ENCODE measurements at regions not wholly inside any gene's neighbourhood (a gene's known extent, or its start where the extent isn't known, plus 50 kb on each side); places are given as distances from the start of the nearest gene placed in this dataset.

DNA sequence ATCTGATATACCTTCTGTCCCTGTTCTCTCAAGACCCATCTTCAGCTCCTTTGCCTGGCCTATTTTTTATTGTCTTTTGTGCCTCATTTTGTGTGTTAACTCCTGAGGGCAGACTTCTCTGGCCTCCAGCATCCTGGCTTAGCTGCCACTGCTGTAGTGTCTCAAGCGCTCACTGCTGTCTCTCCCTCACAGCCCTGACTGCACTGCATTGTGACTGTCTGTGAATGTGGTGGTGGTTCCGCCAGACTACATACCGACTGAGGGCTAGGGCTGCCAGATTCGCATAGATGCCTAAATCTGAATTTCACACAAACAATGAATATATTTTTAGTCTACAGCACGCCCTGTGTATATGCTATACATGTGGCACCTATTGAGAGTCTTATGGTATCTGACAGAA lies 1088.9 kb upstream of the TMEM132C start:
- no peaks in the 10 kb centered on the region for H3K4me1 Mint-ChIP-seq (ENCODE audit: low read depth)

DNA sequence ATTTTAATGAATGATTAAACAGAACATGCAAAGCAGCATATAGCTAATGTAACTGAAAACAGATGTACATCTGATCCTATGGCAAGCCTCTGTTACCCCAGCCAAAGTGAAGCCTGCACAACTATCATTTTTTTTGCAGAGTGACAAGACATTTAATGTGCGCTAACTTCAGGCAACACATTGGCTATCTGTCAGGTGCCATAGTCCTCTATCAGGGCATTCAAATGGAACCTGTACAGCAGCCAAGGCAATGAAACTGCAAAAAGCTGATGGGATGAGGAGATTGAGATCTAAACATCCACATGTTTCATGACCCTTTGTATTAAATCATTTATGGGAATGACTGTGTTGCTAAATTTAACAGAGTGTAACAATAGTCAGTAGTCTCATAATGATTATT lies 1088.5 kb upstream of the TMEM132C start:
- Mint-ChIP-seq H3K27ac (no peak overlapping the region), H3K27me3 (peaks cover 2% of the 10 kb centered on the region), H3K4me1 (ENCODE audit: low read depth) (no peaks in the 10 kb centered on the region), H3K9me3 (ENCODE audit: low read depth) (peaks cover 8% of the 10 kb centered on the region), H3K36me3 (peaks cover 3% of the 10 kb centered on the region), H3K4me3 (no peak overlapping the region)

More for the DNA sequence above, 1088.9 kb upstream of the TMEM132C start:
- Mint-ChIP-seq H3K27me3 (peaks cover under 1% of the 10 kb centered on the region), H3K9me3 (ENCODE audit: low read depth) (peaks cover 8% of the 10 kb centered on the region), H3K27ac (no peak overlapping the region), H3K36me3 (peaks cover 3% of the 10 kb centered on the region), H3K4me3 (no peak overlapping the region)

DNA sequence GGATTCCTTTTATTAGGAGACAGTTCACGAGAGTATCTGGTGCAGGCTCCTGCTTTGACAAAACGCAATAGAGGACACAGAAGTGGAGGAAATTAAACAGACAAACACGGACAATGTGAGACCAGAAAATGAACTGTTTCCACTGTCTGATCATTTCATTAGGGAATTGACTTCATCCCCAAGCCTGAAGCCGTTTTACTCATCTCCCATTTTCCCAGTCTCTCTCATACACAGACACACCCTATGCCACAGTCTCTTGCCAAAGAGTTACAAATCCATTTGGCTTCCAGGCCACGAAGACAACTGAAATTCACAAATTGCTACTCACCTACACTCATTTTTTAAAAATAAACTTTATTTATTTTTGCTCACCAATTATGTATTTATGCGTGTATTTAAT lies 1087.8 kb upstream of the TMEM132C start:
- Mint-ChIP-seq H3K4me1 (ENCODE audit: low read depth) (no peaks in the 10 kb centered on the region), H3K9me3 (ENCODE audit: low read depth) (peaks cover 8% of the 10 kb centered on the region), H3K36me3 (peaks cover 3% of the 10 kb centered on the region), H3K4me3 (no peak overlapping the region), H3K27ac (no peak overlapping the region), H3K27me3 (peaks cover 2% of the 10 kb centered on the region)

DNA sequence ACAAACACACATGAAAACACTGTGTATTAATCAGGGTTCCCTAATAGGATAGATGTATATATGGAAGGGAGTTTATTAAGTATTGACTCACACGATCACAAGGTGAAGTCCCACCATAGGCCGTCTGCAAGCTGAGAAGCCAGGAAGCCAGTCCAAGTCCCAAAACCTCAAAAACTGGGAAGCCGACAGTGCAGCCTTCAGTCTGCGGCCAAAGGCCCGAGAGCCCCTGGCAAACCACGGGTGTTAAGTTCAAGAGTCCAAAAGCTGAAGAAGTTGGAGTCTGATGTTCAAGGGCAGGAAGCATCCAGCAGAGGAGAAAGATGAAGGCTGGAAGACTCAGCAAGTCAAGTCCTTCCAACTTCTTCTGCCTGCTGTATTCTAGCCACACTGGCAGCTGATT lies 1085.0 kb upstream of the TMEM132C start:
- peaks cover 4% of the 10 kb centered on the region for H3K9me3 Mint-ChIP-seq (ENCODE audit: low read depth)
- no peak overlapping the region for H3K27ac Mint-ChIP-seq
- H3K27me3 Mint-ChIP-seq: peaks cover 2% of the 10 kb centered on the region
- H3K4me3 Mint-ChIP-seq: no peak overlapping the region
- H3K4me1 Mint-ChIP-seq (ENCODE audit: low read depth): no peaks in the 10 kb centered on the region
- H3K36me3 Mint-ChIP-seq: peaks cover 3% of the 10 kb centered on the region

DNA sequence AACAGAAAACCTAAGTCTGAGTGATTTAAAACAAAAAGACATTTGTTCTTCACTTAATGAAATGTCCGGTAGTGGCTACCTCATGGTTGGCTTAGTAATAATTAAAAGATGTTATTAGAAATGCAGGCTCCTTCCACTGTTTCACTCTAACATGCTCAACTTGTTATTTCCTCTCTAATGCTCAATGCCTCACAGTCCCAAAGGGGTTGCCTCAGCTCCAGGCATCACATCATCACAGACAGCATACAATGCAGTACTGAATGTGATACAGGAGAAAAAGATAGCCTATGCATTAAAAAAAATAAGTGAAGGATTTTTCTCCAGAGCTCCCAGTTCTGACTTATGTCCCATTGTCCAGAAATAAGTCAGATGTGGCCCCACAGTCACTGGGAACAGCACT lies 1077.0 kb upstream of the TMEM132C start:
- no peaks in the 10 kb centered on the region for H3K36me3 Mint-ChIP-seq
- H3K4me3 Mint-ChIP-seq: no peak overlapping the region
- no peak overlapping the region for H3K27ac Mint-ChIP-seq
- H3K9me3 Mint-ChIP-seq (ENCODE audit: low read depth): no peaks in the 10 kb centered on the region
- peaks cover 3% of the 10 kb centered on the region for H3K27me3 Mint-ChIP-seq
- H3K4me1 Mint-ChIP-seq (ENCODE audit: low read depth): no peaks in the 10 kb centered on the region

DNA sequence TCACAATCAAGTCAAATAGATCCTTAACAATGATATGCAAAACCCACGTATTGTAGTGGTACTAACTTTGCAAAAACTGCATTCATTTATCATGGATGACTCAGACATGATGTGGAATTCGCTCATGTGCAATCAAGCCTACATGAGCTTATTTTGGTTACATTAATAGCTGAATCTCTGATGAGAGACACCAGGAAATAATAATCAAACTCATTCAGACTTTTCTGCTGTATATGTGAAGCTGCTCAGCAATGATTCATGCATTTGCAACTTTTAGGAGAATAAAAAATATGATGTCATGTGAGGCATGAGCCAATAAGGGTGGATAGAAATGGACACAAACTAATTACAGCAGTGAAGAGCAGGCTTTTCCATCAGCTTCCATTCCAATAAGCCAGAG lies 1075.8 kb upstream of the TMEM132C start:
- no peak overlapping the region for H3K27ac Mint-ChIP-seq
- H3K36me3 Mint-ChIP-seq: no peaks in the 10 kb centered on the region
- H3K27me3 Mint-ChIP-seq: peaks cover 4% of the 10 kb centered on the region
- no peak overlapping the region for H3K4me3 Mint-ChIP-seq
- no peaks in the 10 kb centered on the region for H3K4me1 Mint-ChIP-seq (ENCODE audit: low read depth)
- no peaks in the 10 kb centered on the region for H3K9me3 Mint-ChIP-seq (ENCODE audit: low read depth)

DNA sequence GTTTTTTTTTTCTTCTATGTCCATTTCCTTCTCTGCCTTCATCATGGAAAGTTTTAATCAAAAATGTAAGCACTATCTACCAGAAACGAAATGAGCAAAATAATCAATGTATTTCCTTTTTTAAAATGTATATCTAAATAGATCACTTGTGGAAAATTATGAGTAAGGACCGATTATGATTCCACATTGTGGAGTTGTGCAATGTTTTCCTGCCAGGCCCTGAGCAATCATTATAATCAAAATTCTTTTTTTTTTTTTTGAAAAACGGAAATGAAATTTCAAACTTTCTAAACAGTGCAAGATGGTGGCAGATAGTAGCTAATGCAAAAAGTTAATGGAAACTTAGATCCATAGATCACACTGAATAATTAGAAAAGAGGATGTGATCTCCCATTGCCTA lies 1074.6 kb upstream of the TMEM132C start:
- peaks cover 7% of the 10 kb centered on the region for H3K27me3 Mint-ChIP-seq

DNA sequence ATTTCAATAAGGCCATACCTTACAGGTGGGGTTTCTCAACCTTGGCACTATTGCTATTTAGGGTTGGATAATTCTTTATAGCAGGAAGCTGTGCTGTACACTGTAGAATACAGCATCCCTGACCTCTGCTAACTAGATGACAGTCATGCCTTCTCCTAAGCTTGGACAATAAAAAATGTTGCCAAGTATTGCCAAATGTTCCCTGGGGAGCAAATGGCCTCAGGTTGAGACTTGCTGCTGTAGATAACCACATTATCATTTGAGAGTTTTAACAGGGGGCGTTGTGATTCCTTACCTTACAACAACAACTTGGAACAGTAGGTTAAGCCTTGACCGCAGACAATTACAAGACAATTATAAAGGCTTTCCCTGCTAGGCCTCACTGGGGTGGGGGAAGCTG lies 1073.6 kb upstream of the TMEM132C start:
- H3K27me3 Mint-ChIP-seq: peaks cover 7% of the 10 kb centered on the region
- H3K36me3 Mint-ChIP-seq: no peaks in the 10 kb centered on the region
- H3K27ac Mint-ChIP-seq: no peak overlapping the region
- no peak overlapping the region for H3K4me3 Mint-ChIP-seq
- H3K9me3 Mint-ChIP-seq (ENCODE audit: low read depth): no peaks in the 10 kb centered on the region
- H3K4me1 Mint-ChIP-seq (ENCODE audit: low read depth): no peaks in the 10 kb centered on the region

More for the DNA sequence above, 1074.6 kb upstream of the TMEM132C start:
- Mint-ChIP-seq H3K27ac (no peak overlapping the region), H3K9me3 (ENCODE audit: low read depth) (no peaks in the 10 kb centered on the region), H3K4me1 (ENCODE audit: low read depth) (no peaks in the 10 kb centered on the region), H3K36me3 (no peaks in the 10 kb centered on the region), H3K4me3 (no peak overlapping the region)

DNA sequence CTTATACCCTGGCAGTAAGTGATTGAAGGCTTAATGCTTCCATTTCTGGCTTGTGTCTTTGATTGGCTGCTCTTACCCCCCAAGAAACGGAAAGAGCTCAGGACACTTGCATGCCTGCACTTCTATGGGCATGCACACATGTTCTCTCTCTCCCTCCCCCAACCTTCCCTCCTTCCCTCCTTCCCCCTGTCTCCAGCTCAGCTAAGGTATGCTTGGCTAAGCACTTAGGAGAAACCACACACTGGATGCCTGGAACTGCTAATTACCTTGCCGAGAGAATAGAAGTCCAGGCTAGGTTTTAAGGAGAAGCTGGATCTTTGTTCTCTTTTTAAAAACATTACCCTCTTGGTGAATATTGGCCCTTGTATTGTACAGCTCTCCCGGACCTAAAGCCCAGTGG lies 1072.8 kb upstream of the TMEM132C start:
- Mint-ChIP-seq H3K27me3 (peaks cover 7% of the 10 kb centered on the region), H3K9me3 (ENCODE audit: low read depth) (no peaks in the 10 kb centered on the region), H3K27ac (no peak overlapping the region), H3K36me3 (no peaks in the 10 kb centered on the region), H3K4me1 (ENCODE audit: low read depth) (no peaks in the 10 kb centered on the region), H3K4me3 (no peak overlapping the region)

DNA sequence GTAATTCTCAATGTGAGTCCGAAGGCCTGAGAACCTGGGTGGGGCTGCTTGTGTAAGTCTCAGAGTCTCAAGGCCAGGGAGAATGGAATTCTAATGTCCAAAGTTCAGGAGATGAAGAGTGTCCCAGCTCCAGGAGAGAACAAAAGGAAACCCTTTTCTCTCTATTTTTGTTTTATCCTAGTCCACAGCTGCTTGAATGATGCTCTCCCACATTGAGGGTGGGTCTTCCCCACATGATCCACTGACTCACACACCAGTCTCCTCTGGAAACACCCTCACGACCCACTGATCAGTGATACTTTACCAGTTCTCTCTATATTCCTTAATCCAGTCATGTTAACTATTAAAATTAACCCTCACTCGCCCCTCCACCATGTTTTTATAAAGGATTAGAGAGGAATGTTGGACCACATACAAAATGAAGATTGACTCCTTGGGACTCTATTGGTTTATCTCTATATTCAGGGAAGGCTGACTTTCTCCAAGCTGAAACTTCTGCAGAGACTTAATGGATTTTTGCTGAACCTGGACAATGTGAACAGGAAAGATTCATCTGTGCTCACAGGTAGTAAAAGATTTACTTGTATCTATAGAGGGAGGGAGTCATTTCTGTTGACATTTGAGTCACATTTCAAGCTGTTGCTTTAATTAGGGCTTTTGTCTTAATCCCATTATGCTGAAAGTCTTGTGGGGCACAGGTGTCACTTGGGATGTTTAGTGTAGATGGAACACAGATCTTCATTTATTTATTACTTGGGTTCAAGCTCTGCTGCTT lies 1061.0 kb upstream of the TMEM132C start:
- Mint-ChIP-seq H3K36me3 (no peaks in the 10 kb centered on the region), H3K4me3 (no peak overlapping the region), H3K4me1 (ENCODE audit: low read depth) (no peaks in the 10 kb centered on the region), H3K9me3 (ENCODE audit: low read depth) (no peaks in the 10 kb centered on the region), H3K27me3 (peaks cover 10% of the 10 kb centered on the region), H3K27ac (no peak overlapping the region)

DNA sequence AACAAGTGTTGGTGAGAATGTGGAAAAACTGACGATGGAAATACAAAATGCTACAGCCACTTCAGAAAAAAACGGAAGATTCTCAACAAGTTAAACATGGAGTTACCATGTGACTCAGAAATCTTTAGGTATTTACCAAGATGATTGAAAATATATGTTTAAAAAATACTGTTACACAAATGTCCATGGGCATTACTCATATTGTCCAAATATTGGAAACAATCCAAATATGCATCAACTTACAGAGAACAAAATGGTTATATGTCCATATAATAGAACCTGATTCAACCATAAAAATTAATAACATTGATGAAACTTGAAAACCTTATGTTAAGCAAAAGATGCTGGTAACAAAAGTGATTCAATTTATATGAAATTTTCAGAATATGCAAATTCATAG lies 1057.7 kb upstream of the TMEM132C start:
- Mint-ChIP-seq H3K36me3 (no peaks in the 10 kb centered on the region), H3K4me1 (ENCODE audit: low read depth) (no peaks in the 10 kb centered on the region), H3K4me3 (no peak overlapping the region), H3K27me3 (no peaks in the 10 kb centered on the region), H3K27ac (no peak overlapping the region), H3K9me3 (ENCODE audit: low read depth) (no peaks in the 10 kb centered on the region)

DNA sequence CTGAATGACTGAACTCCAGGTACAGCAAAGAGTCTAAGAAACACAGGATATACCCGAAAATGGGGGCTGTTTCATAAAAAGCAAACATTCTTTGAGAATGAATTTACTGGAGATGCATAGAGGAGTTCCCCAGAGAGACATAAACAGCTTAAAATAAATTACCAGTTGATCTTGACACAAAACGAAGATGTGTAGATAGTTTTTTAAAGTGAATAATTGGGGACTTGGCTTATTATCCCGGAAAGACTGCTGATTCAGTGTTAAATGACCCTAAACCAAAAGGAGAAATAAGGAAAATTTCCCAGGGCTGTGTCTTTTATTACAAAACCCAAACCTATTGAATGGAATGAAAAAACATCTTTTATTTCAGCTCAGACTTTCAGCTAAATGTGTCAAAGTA lies 1052.8 kb upstream of the TMEM132C start:
- Mint-ChIP-seq H3K36me3 (no peaks in the 10 kb centered on the region), H3K4me1 (ENCODE audit: low read depth) (no peaks in the 10 kb centered on the region), H3K4me3 (no peak overlapping the region), H3K9me3 (ENCODE audit: low read depth) (no peaks in the 10 kb centered on the region), H3K27ac (no peak overlapping the region), H3K27me3 (peaks cover 2% of the 10 kb centered on the region)

DNA sequence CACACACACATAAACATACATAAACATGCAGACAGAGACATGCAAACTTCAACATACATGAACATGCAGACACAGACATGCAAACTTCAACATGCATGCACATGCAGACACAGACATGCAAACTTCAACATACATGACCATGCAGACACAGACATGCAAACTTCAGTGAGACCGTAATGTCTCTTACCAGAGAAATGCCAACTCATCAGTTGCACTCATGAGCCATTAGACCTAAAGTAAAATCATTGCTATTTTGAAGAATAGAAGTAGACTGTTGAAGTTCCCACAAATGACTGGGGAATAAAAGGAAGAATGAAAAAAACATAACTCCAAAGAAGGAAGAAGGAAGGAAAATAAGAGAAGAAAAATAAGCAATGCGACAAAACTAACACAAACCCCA lies 1044.0 kb upstream of the TMEM132C start:
- no peaks in the 10 kb centered on the region for H3K4me1 Mint-ChIP-seq (ENCODE audit: low read depth)
- H3K27me3 Mint-ChIP-seq: peaks cover 11% of the 10 kb centered on the region
- H3K4me3 Mint-ChIP-seq: no peak overlapping the region
- H3K27ac Mint-ChIP-seq: no peak overlapping the region
- no peaks in the 10 kb centered on the region for H3K36me3 Mint-ChIP-seq
- H3K9me3 Mint-ChIP-seq (ENCODE audit: low read depth): no peaks in the 10 kb centered on the region

DNA sequence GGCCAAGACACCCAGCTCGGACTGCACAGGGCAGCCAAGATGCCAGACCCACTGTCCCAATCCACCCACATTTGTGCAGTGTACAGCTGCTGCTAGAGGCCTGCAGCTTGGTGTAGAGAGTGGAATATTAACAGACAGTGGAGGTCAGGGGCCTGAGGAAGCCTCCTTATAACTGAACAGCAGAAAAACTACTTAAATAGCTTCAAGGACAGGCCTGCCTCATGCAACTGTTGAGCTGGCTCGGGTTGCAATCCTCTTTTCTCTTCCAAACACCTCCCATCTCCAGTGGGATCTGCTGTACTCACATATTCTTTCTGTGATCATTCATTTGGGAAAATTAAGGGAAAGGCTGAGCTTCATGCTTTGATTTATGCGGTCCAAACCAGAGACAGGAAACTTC lies 1043.2 kb upstream of the TMEM132C start:
- H3K36me3 Mint-ChIP-seq: no peaks in the 10 kb centered on the region
- no peak overlapping the region for H3K27ac Mint-ChIP-seq
- no peak overlapping the region for H3K4me3 Mint-ChIP-seq
- peaks cover 9% of the 10 kb centered on the region for H3K27me3 Mint-ChIP-seq
- no peaks in the 10 kb centered on the region for H3K9me3 Mint-ChIP-seq (ENCODE audit: low read depth)
- no peaks in the 10 kb centered on the region for H3K4me1 Mint-ChIP-seq (ENCODE audit: low read depth)

DNA sequence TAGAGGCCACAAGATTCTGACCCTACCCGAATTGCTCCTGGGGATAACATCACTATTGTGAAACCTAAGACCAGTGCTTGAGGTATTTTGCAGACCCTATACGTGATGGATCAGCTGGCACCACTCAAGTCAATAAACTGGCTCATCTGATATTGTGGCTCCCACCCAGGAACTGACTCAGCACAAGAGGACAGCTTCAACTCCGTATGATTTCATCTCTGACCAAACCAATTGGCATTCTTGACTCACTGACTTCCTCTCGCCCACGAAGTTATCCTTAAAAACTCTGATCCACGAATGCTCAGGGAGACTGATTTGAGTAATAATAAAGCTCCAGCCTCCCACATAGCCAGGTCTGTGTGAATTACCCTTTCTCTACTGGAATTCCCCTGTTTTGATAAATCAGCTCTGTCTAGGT lies 1036.1 kb upstream of the TMEM132C start:
- Mint-ChIP-seq H3K4me1 (ENCODE audit: low read depth) (no peaks in the 10 kb centered on the region), H3K4me3 (no peak overlapping the region), H3K36me3 (no peaks in the 10 kb centered on the region), H3K9me3 (ENCODE audit: low read depth) (no peaks in the 10 kb centered on the region), H3K27ac (no peak overlapping the region), H3K27me3 (peaks cover 12% of the 10 kb centered on the region)

DNA sequence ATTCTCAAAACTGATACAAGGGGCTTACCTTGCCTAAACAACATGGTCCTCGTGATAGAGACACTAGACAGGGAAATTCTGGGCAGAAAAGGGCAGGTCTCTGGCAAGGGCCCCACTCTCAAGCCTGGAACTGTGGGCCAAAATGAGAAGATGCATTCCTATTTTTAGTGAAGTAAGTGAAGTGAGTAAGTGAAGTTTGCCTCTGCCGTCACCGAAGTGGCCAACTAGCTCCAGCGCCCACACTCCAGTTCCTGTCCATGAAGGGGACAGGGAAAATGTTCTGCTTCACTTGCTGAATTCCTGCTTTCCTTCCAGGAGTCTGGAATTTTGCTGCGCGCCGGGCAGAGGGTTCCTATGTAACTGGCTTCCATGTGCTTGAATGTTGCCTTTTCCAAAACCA lies 1035.6 kb upstream of the TMEM132C start:
- Mint-ChIP-seq H3K4me1 (ENCODE audit: low read depth) (no peaks in the 10 kb centered on the region), H3K4me3 (no peak overlapping the region), H3K36me3 (no peaks in the 10 kb centered on the region), H3K9me3 (ENCODE audit: low read depth) (no peaks in the 10 kb centered on the region), H3K27me3 (peaks cover 9% of the 10 kb centered on the region), H3K27ac (no peak overlapping the region)
